ENCODE measurements at regions not wholly inside any gene's neighbourhood (a gene's known extent, or its start where the extent isn't known, plus 50 kb on each side); places are given as distances from the start of the nearest gene placed in this dataset.

- TF ChIP-seq, protein P1, sequence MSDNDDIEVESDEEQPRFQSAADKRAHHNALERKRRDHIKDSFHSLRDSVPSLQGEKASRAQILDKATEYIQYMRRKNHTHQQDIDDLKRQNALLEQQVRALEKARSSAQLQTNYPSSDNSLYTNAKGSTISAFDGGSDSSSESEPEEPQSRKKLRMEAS (IDR thresholded peaks at IDR 0.05; ENCODE audit: low read depth, low read length) = no peak
- TF ChIP-seq, protein P2, sequence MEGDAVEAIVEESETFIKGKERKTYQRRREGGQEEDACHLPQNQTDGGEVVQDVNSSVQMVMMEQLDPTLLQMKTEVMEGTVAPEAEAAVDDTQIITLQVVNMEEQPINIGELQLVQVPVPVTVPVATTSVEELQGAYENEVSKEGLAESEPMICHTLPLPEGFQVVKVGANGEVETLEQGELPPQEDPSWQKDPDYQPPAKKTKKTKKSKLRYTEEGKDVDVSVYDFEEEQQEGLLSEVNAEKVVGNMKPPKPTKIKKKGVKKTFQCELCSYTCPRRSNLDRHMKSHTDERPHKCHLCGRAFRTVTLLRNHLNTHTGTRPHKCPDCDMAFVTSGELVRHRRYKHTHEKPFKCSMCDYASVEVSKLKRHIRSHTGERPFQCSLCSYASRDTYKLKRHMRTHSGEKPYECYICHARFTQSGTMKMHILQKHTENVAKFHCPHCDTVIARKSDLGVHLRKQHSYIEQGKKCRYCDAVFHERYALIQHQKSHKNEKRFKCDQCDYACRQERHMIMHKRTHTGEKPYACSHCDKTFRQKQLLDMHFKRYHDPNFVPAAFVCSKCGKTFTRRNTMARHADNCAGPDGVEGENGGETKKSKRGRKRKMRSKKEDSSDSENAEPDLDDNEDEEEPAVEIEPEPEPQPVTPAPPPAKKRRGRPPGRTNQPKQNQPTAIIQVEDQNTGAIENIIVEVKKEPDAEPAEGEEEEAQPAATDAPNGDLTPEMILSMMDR (IDR thresholded peaks at IDR 0.05; ENCODE audit: low read depth, low read length) = no peak
- no peak overlapping the region for H3K4me3 ChIP-seq (ENCODE audit: low read depth, low read length)
Observed at GRCh38 chrX:104411800-104412199, 154.2 kb upstream of the IL1RAPL2 start.

GRCh38 chrX:104400387-104400786, 145.7 kb upstream of the ESX1 start:
- TF ChIP-seq POLR2A (IDR thresholded peaks at IDR 0.05; ENCODE audit: extremely low read depth, insufficient read length) = no peak
- TF ChIP-seq, protein P1 (IDR thresholded peaks at IDR 0.05; ENCODE audit: low read depth, low read length) = no peak
- TF ChIP-seq MYC (IDR thresholded peaks at IDR 0.05; ENCODE audit: low read depth, low read length) = no peak
- TF ChIP-seq, protein P2 (IDR thresholded peaks at IDR 0.05; ENCODE audit: low read depth, low read length) = no peak
- H3K4me3 ChIP-seq (ENCODE audit: low read depth, low read length) = no peak overlapping the region
- DNase-seq (ENCODE audit: low read depth) = no peak

More at GRCh38 chrX:104411800-104412199, 154.2 kb upstream of the IL1RAPL2 start:
- DNase-seq (ENCODE audit: low read depth) = no peak

DNA sequence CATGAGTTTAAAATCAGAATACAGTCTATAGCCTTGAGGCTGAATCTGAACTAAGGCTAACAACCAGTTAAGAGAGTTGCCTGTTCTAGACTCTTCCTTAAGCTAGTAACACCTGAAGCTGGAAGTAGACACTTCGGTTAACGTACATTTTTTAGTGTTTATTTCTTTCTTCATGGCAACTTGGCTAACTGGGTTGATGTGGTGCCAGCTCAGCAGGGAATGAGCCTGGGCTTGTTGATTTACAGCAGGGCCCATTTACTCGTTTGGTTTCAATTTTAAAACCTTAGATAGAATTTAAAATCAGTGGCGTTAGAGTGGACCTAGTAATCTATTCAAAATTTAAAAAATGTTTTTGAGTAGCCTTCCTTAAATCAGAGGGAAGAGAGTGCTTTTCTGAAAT, 137.6 kb upstream of the ESX1 start:
- TF ChIP-seq MYC (IDR thresholded peaks at IDR 0.05; ENCODE audit: low read depth, low read length) (no peak), POLR2A (IDR thresholded peaks at IDR 0.05; ENCODE audit: extremely low read depth, insufficient read length) (no peak)
- TF ChIP-seq, protein P1 (IDR thresholded peaks at IDR 0.05; ENCODE audit: low read depth, low read length) = no peak
- TF ChIP-seq, protein P2 (IDR thresholded peaks at IDR 0.05; ENCODE audit: low read depth, low read length) = no peak
- no peak overlapping the region for H3K4me3 ChIP-seq (ENCODE audit: low read depth, low read length)
- no peak for DNase-seq (ENCODE audit: low read depth)

GRCh38 chrX:104391906-104392305, 137.2 kb upstream of the ESX1 start:
- TF ChIP-seq, protein P2 (IDR thresholded peaks at IDR 0.05; ENCODE audit: low read depth, low read length) = no peak
- TF ChIP-seq MYC (IDR thresholded peaks at IDR 0.05; ENCODE audit: low read depth, low read length) = no peak
- TF ChIP-seq POLR2A (IDR thresholded peaks at IDR 0.05; ENCODE audit: extremely low read depth, insufficient read length) = no peak
- TF ChIP-seq, protein P1 (IDR thresholded peaks at IDR 0.05; ENCODE audit: low read depth, low read length) = no peak
- no peak for DNase-seq (ENCODE audit: low read depth)
- no peak overlapping the region for H3K4me3 ChIP-seq (ENCODE audit: low read depth, low read length)

DNA sequence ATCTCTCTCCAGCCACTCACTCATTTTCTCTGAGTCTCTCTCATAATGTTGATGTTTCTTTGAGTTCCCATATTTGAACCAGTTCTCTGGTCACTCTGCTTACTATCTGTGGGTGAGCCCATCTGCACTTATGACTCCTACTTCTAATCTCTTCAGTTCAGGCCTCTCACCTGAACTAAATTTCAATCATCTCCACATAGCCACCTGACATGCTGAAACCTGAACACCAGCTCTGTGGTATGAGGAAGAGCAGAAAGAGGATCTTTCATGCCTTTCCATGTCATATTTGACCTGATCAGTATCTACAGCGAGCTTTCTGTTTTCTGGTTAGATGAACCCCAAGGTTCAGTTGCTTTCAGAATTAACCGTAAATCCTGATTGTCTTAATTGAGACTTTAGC, 122.2 kb upstream of the ESX1 start:
- no peak for TF ChIP-seq POLR2A (IDR thresholded peaks at IDR 0.05; ENCODE audit: extremely low read depth, insufficient read length)
- TF ChIP-seq, protein P2 (IDR thresholded peaks at IDR 0.05; ENCODE audit: low read depth, low read length) = no peak
- TF ChIP-seq, protein P1 (IDR thresholded peaks at IDR 0.05; ENCODE audit: low read depth, low read length) = no peak
- TF ChIP-seq MYC (IDR thresholded peaks at IDR 0.05; ENCODE audit: low read depth, low read length) = no peak
- H3K4me3 ChIP-seq (ENCODE audit: low read depth, low read length) = no peak overlapping the region
- no peak for DNase-seq (ENCODE audit: low read depth)

GRCh38 chrX:104372547-104372946, 117.8 kb upstream of the ESX1 start:
- no peak overlapping the region for H3K4me3 ChIP-seq (ENCODE audit: low read depth, low read length)
- no peak for TF ChIP-seq MYC (IDR thresholded peaks at IDR 0.05; ENCODE audit: low read depth, low read length)
- TF ChIP-seq, protein P2 (IDR thresholded peaks at IDR 0.05; ENCODE audit: low read depth, low read length) = no peak
- no peak for TF ChIP-seq POLR2A (IDR thresholded peaks at IDR 0.05; ENCODE audit: extremely low read depth, insufficient read length)
- TF ChIP-seq, protein P1 (IDR thresholded peaks at IDR 0.05; ENCODE audit: low read depth, low read length) = no peak
- DNase-seq (ENCODE audit: low read depth) = no peak

Measured in NB4 (cell line).